ENCODE measurements at regions not wholly inside any gene's neighbourhood (a gene's known extent, or its start where the extent isn't known, plus 50 kb on each side); places are given as distances from the start of the nearest gene placed in this dataset.

DNA sequence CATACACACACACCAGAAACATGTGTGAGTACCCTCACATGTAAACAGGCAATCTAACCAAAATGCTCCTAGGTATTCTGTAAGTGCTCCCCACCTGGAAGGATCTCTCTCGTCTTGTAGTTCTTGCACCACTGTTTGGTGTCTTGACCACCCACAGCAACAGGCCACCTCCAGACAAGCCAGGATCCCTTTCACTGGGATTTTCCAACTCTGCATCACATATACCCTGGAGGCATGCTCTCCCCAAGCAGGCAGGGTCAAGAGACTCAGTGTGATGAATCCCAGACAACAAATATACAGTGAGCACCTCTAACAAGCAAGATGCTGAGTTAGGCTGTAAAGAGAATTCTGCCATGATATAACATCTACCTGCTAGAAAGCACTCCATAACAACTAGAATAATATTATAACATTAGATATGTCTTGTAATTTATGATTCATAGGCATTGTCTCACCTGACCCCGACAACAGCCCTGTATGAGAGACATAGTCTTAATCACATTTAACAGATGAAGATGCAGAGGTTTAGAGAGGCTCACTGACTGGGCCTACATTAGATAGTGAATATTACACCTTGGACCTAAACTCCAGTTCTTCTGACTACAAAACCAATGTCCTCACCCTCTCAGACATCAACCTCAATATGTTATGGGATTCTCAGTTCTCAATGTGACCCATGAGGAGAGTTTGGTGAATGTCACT, 76.5 kb upstream of the BCL6 start:
- in situ Hi-C loops (cut with HindIII; ENCODE audit: low sequenced_read_pairs), result no loop called here

DNA sequence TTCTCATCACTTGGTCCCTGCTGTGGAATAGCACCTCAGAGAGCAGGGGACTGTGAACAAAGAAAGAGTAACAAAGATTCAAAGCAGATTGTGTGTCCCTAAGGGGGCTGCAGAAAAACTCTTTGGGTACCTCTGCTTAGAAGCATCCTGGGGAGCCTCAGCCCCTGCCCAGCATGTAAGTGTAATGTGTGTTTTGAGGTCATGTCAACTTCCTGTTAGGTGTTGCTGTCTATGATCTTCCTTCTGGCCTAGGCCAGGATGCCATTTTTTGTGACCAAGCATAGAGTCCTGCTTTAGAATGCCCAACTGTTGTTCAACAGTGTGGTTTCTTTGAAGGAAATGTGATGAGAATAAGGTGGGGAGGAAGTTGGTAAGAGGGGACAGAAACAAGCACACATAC, 77.1 kb upstream of the BCL6 start:
- in situ Hi-C loops (cut with HindIII; ENCODE audit: low sequenced_read_pairs), result no loop called here

DNA sequence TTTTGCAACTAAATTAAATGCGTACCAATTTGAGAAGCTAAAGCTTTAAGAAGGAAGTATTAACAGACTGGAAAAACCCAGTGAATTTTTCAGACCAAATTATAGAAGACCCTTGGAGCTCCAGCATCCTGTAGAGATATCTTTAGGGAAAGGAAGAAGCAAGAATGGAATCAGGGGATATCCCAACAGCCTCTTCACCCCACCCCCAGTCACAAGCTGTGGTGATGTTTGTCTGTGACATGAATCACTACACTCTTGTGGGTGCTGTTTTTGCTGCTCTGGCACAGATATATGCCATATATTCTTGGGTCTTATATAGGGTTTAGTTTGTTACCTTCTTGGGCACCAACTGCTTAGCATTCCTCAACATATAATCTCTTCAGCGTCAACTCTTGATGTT, 78.5 kb upstream of the BCL6 start:
- in situ Hi-C loops (cut with HindIII; ENCODE audit: low sequenced_read_pairs), result no loop called here

DNA sequence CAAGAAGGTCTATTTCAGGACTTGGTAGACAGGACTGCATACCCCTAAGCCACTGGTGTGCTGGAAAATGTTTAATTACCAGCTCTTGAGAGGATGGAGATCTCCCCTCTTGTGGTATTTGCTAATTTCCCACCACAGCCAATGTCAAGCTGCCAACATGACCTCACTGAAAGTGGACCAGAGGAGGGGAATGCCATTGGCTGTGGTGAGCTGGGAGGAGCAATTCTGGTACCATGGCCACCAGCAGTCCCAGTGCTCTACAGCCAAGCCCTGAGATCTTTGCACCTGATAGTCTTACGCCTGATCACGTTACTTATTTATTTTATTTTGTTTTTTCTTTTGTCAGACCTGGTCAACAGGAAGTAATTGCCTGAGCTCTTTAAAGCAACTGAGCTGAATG, 82.5 kb upstream of the BCL6 start:
- in situ Hi-C loops (cut with HindIII; ENCODE audit: low sequenced_read_pairs), result no loop called here

DNA sequence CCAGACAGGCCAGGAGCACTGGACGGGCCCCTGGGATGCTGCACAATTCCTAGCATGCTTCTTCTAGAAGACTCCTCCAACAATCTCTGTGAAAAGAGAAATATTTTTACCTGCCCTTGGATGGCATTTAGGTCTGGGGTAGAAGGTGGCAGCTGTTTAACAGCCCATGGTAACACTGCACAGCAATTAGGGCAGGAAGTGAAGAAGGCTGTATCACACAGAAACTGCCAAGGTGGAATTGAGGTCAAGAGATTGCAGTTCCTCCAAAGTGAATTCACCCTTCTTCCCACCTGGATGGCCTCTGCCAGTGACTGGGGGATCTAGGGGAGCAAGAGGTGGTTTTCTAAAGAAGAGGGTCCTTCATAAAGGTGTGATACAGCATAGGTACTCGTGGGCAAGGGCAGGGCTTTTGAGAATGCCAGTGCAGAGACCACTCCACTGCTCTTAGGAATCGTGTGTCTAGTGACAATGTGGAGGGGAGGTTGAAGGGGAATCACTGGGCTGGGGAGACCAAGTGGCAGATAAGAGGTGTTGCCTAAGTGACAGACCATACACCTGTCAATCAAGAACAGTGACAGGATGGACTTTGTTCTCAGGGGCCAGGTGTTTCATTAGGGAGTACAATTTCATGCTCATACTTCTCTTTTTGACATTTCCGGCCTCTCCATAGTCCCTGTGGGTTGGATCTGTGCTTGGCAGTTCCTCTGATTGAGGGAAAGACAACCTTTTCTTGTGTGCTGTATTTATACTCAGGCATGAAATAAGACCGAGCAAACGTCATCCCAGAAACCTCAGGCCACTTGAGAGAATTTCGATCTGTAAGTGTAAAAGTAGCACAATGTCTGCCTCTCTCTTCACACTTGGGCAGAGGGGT, 83.5 kb upstream of the BCL6 start:
- in situ Hi-C loops (cut with HindIII; ENCODE audit: low sequenced_read_pairs), result no loop called here

DNA sequence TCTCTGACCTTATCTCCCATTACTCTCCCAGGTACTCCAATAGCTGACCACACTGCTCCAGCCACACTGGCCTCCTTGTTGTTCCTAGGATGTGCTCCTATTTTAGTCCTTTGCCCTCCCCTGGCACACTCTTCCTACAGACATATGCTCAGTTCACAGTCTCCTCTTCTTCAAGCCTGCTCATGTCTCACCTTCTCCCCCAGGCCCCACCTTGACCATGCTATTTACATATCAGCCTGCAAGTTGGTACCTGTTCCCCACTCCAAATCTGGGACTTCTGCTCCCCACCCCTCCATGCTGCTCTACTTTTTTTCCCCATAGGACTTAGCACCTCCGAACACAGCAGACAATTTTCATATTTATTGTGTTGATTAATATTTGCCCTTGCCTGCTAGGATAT, 84.9 kb upstream of the BCL6 start:
- in situ Hi-C loops (cut with HindIII; ENCODE audit: low sequenced_read_pairs), result no loop called here

DNA sequence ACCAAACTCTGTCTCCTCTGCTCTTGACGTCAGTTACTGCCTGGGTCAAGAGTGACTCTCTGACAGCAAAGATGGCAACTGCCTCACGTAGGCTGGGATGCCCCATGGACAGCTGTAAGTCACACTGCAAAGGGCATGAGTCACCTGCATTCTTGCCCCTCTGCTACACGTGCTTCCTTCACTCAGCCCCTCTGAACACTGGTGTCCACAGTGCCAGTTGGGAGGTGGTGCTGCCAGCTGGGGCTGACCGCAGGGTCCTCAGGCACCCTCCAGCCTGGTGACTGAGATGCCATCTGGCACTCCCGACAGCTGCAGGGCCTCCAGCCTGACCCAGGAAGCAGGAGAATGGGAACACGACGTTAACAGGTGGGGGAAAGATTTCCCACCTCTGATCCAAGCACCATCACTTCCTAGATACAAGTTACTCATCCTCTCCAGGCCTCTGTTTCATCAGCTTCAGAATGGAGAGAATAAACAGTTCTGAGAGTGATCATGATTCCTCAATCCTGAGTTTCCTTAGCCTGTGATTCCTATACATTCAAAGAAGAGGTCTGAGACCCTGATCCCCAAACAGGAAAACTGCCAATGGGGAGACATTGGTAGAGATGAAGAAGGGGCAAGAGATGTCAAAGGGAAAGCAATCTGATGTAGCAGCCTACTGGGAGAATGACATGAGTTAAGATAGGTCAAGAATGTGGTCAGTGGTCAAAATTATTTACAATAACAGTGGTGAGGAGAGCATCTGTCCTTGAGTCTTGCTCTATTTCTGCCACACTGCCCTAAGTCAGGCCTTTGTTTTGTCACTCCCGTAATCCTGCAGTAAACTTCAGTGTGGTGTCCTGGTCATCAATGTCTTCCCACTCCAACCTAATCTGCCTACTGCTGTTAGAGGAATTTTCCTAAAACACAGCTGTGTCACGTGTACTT, 86.1 kb upstream of the BCL6 start:
- in situ Hi-C loops (cut with HindIII; ENCODE audit: low sequenced_read_pairs), result no loop called here

DNA sequence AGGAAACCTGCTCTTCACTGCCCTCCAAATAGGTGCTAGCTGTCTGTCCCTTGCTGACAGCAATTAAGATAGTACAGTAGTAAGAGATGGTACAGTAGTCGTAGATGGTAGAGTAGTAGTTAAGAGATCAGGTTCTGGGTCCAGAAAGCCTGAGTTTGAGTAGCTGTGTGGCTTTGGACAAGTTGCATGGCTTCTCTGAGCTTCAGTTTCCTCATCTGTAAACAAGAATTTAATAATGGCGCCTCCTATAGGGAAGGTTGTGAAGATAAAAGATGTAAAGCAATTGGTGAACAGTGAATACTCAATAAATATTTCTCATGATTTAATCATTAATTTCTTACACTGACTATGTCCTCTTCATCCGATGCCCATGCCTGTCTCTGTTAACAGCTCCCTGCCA, 86.9 kb upstream of the BCL6 start:
- in situ Hi-C loops (cut with HindIII; ENCODE audit: low sequenced_read_pairs), result no loop called here

DNA sequence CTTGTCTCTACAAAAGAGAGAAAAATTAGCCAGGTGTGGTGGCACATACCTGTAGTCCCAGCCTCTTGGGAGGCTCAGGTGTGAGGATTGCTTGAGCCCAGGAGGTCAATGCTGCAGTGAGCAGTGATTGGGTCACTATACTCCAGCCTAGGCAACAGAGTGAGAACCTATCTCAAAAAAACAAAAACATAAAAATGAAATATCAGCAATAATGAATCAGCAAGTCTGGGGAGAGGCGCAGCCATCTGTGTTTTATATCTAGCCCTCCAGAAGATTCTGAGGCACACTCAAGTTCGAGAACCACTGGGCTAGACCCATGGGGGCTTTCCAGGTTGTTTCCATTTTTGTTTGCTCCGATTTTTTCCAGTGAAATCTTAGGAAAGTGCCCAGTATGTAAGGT, 88.1 kb upstream of the BCL6 start:
- in situ Hi-C loops (cut with HindIII; ENCODE audit: low sequenced_read_pairs), result no loop called here

DNA sequence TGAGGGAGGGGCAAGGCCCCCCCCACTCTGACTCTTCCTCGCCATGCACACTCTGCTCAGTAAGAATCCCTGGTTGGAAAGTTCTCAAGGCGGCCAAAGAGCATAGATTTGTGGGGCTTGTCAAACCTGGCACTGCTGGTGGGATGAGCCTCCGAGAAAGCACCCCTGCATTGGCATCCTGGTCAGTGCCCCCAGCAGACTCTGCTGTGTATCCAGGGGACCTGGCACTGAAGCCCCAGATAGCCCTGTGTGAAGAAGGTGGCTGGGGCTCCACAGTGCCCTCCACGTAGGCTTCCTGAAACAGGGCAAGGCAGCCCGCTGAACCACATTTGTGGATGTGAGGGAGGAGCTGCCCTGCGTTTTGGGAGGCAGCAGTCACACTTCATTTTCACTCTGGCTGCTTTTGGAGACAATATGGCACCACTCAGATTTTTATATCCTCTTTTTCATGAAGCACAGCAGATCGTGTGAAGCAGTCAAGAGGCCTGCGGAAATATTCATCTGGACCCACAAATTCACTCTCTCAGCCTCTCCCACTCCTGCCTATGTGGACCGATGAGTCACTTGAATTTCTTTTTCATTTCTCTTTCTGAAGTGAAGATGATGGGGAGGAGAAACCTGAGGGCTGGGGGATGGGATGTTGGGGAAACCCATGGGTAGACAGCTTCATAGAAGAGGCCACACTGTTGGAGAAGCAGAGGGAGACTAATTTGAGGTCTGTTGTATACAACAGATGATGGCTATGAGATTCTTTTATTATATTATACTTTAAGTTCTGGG, 88.7 kb upstream of the BCL6 start:
- in situ Hi-C loops (cut with HindIII; ENCODE audit: low sequenced_read_pairs), result no loop called here

DNA sequence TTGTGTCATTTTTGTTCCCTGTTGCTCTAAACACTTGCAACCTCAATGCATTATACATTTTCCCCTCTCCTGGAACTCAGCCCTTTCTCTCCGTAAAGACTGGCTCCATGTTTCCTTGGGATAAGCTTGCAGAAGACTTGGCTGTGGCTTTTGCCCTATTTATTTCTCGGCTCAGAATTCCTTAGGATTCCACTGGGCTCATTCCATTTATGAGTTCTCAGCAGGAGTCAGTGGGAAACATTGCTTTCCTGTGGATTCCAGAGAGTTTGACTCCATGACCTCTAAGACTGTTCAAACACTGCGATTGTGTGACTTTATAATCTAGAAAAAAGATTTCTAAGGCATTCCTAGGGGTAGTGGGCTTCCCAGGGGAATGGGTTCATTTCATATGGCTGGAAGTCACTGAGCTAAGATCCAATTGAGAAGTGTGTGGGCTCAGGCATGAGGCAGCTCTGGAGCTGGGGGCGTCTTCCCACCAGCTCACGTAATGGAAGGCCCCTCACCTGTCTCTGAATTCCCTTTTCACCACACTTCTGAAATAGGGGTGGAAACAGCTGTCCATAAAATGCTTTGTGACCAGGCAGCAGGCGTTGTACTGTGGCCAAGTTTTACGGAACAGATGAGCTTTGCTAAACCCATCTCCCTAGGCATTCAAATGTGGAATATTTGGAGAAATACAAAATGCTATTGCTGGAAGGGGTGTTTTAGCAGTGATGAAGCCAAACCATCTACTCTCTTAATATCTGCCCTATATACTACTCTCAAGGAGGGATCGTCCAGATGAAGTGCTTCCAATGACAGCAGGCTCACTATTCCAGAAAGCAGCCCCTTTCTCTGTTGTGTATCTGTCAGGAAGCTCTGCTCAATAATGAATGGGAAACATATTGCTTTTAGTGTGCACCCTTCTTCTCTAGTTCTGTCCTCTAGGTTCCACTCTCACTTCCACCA, 91.8 kb upstream of the BCL6 start:
- in situ Hi-C loops (cut with HindIII; ENCODE audit: low sequenced_read_pairs), result no loop called here

DNA sequence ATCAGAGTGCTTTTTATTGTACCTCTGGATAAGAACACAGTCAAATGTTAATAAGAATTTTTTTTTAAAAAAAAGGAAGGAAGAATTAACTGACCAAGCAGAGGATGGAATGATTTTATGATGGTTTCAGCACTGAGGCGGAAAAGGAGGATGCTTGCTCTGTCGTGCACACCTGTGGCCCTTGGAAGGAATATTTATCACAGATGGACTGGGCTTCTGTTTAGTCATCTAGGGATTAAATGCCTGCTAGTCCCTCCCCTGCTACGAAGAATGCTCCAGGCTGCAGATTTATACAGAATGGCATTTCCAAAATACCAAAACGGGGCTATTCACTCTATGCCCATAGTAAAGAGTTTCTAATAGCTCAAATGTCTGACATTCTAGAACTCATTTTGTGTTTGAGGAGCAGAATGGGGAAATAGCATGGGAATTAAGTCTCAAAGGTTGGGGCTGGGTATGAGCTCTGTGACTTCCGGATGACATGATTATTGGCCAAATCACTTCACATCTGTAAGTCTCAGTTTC, 92.8 kb upstream of the BCL6 start:
- in situ Hi-C loops (cut with HindIII; ENCODE audit: low sequenced_read_pairs), result no loop called here

DNA sequence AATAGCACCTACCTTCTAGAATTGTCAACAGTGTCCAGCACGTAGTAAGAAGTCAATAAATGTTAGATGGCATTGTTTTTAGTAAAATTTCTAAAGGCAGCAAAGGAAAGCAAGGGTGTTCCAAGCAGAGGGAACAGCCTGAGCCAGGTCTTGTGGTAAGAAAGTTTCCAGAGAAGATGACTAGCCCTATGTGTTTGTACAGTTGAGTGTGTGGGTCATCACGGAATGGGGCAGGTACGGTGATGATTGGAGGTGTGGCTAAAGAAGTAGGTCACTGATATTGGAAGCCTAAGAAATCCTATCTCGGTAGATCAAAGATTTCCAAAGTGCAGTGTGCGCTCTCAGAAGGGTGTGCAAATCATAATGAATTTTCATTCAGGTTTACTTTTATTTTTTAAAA, 94.2 kb upstream of the BCL6 start:
- in situ Hi-C loops (cut with HindIII; ENCODE audit: low sequenced_read_pairs), result no loop called here

DNA sequence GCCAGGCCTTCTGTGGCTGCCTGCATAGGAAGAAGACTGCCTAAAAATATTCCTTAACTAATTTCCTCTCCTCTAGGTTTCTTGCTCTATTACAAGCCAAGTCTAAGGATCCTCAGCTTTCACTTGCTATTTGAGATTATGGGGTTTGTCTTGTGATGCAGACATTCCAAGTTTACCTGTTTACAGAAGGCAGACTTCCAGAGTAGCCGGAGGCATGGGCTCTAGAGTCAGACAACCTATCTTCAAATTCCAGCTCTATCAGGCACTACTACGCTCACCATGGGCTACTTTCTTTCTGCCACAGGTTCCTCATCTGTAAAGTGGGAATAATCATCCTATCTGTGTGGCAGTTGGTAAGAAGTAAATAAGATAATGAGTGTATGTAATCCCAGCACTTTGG, 95.6 kb upstream of the BCL6 start:
- in situ Hi-C loops (cut with HindIII; ENCODE audit: low sequenced_read_pairs), result no loop called here

DNA sequence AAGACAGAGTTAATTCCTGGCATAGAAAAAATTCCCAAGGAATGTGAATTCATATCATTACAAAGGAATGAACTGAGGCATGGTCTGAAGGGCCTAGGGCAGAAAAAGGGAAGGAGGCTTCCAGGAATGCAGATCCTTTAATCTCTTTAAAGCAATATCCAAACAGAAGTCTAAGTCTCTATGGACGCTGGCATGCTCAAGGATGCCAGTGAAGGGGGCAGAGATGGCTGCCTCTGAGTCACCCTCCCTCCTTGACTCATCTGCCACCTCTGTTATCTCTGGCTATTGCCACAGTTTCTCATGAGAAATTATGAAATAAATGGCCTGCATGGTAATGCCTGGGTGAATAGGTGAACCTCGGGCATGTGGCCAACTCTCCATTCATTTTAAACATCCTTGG, 96.3 kb upstream of the BCL6 start:
- in situ Hi-C loops (cut with HindIII; ENCODE audit: low sequenced_read_pairs), result no loop called here

DNA sequence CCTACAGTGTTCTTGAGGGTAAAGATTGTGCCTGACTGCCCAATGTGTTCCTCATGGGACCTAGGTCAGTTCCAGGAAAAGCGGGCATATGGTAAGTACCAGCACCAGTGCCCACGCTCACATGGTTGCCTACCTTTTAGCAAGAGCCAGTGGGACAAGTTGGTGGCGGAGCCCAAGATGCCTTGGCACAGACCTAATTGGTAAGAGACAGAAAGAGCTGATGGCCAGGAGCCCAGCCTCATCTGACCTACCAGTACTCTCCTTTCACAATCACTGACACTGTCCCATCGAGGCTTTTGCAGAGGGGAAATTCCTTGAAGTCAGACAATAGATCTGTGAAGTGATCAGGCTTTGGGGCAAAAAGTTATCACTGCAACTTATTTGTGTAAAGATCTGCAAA, 98.4 kb upstream of the BCL6 start:
- in situ Hi-C loops (cut with HindIII; ENCODE audit: low sequenced_read_pairs), result no loop called here

DNA sequence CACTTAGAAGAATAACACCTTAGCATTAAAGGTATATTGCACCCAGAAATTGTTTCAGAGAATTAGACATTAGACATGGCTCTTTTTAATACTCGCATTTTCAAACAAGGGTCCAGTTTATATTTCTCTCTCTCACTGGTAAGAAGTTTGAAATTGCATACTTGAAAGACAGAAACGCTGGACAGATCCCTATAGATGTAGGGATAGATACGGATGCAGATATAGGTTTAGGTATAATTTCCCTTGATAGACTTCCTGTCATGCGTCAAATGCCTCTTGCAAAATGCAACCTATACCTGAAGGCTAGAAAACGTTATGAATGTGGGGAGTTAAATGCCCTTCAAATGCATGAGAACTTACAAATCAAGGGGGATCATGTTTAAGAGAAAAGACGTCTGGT, 99.4 kb upstream of the BCL6 start:
- in situ Hi-C loops (cut with HindIII; ENCODE audit: low sequenced_read_pairs), result no loop called here

DNA sequence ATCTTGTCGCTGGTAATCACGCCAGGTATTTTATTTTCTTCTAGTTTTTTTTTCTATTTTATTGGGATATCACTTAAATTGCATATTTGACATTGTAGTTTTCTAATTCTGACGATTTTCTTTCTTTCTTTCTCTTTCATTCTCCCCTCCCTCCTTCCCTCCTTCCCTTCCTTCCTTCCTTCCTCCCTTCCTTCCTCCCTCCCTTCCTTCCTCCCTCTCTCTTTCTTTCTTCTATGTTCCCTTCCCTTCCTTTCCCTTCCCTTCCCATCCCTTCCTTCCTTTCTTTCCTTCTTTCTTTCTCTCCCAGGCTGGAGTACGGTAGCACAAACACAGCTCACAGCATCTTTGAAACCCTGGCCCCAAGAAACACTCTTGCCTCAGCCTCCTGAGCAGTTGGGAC, 100.6 kb upstream of the BCL6 start:
- in situ Hi-C loops (cut with HindIII; ENCODE audit: low sequenced_read_pairs), result no loop called here

DNA sequence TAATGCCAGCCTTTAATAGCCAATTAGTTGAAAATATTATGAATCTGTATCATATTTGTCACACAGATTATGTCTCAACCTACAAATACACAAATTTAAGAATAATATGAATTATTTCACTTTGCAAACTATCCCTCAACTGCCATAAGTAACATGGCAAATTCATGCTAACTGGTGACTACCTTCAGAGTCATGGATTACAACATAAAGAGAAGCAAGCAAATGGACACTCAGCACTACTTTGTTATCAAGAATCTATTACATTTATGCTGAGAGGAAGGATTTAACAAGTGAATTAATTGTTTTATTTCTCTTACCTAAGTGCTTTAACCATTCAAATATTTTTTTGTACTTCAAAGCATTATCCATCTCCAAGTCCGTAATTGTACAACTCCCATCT, 103.1 kb upstream of the BCL6 start:
- in situ Hi-C loops (cut with HindIII; ENCODE audit: low sequenced_read_pairs), result no loop called here
